Nephron progenitor cell (in vitro differentiated cells): ENCODE measurements at regions not wholly inside any gene's neighbourhood (a gene's known extent, or its start where the extent isn't known, plus 50 kb on each side); places are given as distances from the start of the nearest gene placed in this dataset.
"Not testable (repeated sequence)": the region's sequence is repeated elsewhere in the genome, so short reads cannot be mapped to it uniquely, and the experiment has no call there.

Experiments used
- DNase-seq: peaks from one replicate; pipeline ENCODE4 v3.0.0; 2021
- H3K27ac Mint-ChIP-seq: 2 replicates; pipeline ENCODE4 v1.8.0; 2021; ENCODE audit warnings: mild to moderate bottlenecking, moderate library complexity, mixed read lengths
- H3K27me3 Mint-ChIP-seq: 2 replicates; pipeline ENCODE4 v1.8.0; 2021; ENCODE audit warnings: mild to moderate bottlenecking, low read depth, mixed read lengths; ENCODE audit not compliant: poor library complexity
- H3K36me3 Mint-ChIP-seq: 2 replicates; pipeline ENCODE4 v1.8.0; 2021; ENCODE audit warnings: low read depth, mixed read lengths
- H3K4me1 Mint-ChIP-seq: 2 replicates; pipeline ENCODE4 v1.8.0; 2021; ENCODE audit warnings: mixed read lengths
- H3K4me3 Mint-ChIP-seq: 2 replicates; pipeline ENCODE4 v1.8.0; 2021; ENCODE audit warnings: mild to moderate bottlenecking, moderate library complexity, mixed read lengths
- H3K9me3 Mint-ChIP-seq: 2 replicates; pipeline ENCODE4 v1.8.0; 2021; ENCODE audit warnings: mild to moderate bottlenecking, moderate library complexity, mixed read lengths
- CTCF ChIP-seq: fragments of 200-600 bp; sonication (generic); IDR thresholded peaks from 2 replicates; pipeline ENCODE4 v1.5.0; 2021; ENCODE audit warnings: antibody characterized with exemption

- Mint-ChIP-seq H3K9me3 (peaks cover 7% of the 10 kb centered on the region), H3K4me3 (no peak overlapping the region), H3K27me3 (no peaks in the 10 kb centered on the region), H3K36me3 (peaks cover 5% of the 10 kb centered on the region), H3K4me1 (no peaks in the 10 kb centered on the region), H3K27ac (no peak overlapping the region)
- no peak for DNase-seq
- no peak for TF ChIP-seq CTCF
Measured at GRCh38 chr18:67132919-67133318, 383.6 kb downstream of the DSEL start.

- DNase-seq: no peak
- peaks cover 5% of the 10 kb centered on the region for H3K36me3 Mint-ChIP-seq
- no peak overlapping the region for H3K4me3 Mint-ChIP-seq
- TF ChIP-seq CTCF: no peak
- no peaks in the 10 kb centered on the region for H3K4me1 Mint-ChIP-seq
- H3K27me3 Mint-ChIP-seq: no peaks in the 10 kb centered on the region
- no peak overlapping the region for H3K27ac Mint-ChIP-seq
- peaks cover 8% of the 10 kb centered on the region for H3K9me3 Mint-ChIP-seq
Measured at GRCh38 chr18:67131498-67131897, 385.0 kb downstream of the DSEL start.

- DNase-seq, H3K27ac Mint-ChIP-seq, H3K4me1 Mint-ChIP-seq, H3K27me3 Mint-ChIP-seq, H3K4me3 Mint-ChIP-seq, H3K36me3 Mint-ChIP-seq: not testable (repeated sequence)
- peaks cover 13% of the 10 kb centered on the region for H3K9me3 Mint-ChIP-seq
Measured at GRCh38 chr18:67126751-67127150, 389.8 kb downstream of the DSEL start.

GRCh38 chr18:67123901-67124300 lies 392.6 kb downstream of the DSEL start:
- DNase-seq: no peak
- Mint-ChIP-seq H3K27me3 (no peaks in the 10 kb centered on the region), H3K9me3 (peaks cover 13% of the 10 kb centered on the region), H3K4me1 (no peaks in the 10 kb centered on the region), H3K27ac (no peak overlapping the region), H3K4me3 (no peak overlapping the region), H3K36me3 (peaks cover 5% of the 10 kb centered on the region)
- TF ChIP-seq CTCF: no peak

GRCh38 chr18:67117804-67118203 lies 398.7 kb downstream of the DSEL start:
- H3K27me3 Mint-ChIP-seq: peaks cover 4% of the 10 kb centered on the region
- no peaks in the 10 kb centered on the region for H3K4me1 Mint-ChIP-seq
- H3K36me3 Mint-ChIP-seq: no peaks in the 10 kb centered on the region
- no peak for TF ChIP-seq CTCF
- no peak overlapping the region for H3K27ac Mint-ChIP-seq
- no peak for DNase-seq
- H3K4me3 Mint-ChIP-seq: no peak overlapping the region
- no peaks in the 10 kb centered on the region for H3K9me3 Mint-ChIP-seq

- Mint-ChIP-seq H3K36me3 (no peaks in the 10 kb centered on the region), H3K27me3 (peaks cover 4% of the 10 kb centered on the region), H3K9me3 (no peaks in the 10 kb centered on the region), H3K4me1 (no peaks in the 10 kb centered on the region), H3K4me3 (no peak overlapping the region), H3K27ac (no peak overlapping the region)
- no peak for TF ChIP-seq CTCF
- DNase-seq: no peak
Measured at GRCh38 chr18:67109535-67109934, 407.0 kb downstream of the DSEL start.
